GM04503 (cell line): ENCODE measurements at regions not wholly inside any gene's neighbourhood (a gene's known extent, or its start where the extent isn't known, plus 50 kb on each side); places are given as distances from the start of the nearest gene placed in this dataset.
A peak's percentile ranks its signal among the peaks of the same experiment; 100 is the strongest.

Source experiments
- DNase-seq: peaks from one replicate; pipeline ENCODE4 v3.0.0-alpha.2; 2012; ENCODE audit warnings: low read depth

GRCh38 chr7:17236171-17236570 is 62.3 kb upstream of the AHR start:
- DNase-seq: no peak

DNA sequence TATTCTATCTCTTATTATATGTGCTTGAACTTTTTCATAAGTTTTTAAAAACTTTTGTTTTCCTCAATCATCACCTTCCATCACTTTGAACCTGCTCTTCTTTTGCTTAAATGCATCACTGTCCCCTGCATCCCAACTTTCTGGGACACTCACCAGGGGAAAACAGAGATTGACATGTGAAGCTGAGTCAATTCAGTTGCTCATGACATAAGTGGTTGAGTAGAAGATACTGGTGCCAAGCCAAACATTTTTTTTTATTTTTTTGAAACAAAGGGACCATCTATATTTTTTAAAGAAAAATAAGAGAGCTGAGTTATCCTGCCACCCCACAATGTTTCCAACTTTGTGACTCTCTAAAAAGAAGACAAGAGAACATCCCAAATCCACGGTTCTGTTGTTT is 61.8 kb upstream of the AHR start:
- DNase-seq: no peak

DNA sequence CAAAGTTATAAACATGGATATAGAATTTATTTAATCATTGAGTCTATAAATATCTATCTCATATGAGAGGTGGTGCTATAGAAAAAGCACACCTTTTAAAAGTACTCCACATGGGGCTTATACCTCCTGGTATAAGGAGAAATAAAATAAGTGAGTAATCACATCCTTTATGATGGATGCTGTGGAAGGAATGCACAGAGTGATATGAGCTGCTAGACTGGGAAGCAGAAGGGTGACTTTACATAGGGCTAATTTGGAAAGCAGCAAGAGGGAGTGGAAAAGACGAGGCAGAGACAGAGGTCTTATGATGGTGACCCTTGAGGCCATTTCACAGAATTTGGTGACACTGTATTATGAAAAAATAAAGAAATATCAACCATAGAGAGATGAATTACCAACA is 59.4 kb upstream of the AHR start:
- DNase-seq: no peak

- peak; percentile 21 for DNase-seq
Observed at GRCh38 chr7:17239683-17240521, 58.5 kb upstream of the AHR start.

DNA sequence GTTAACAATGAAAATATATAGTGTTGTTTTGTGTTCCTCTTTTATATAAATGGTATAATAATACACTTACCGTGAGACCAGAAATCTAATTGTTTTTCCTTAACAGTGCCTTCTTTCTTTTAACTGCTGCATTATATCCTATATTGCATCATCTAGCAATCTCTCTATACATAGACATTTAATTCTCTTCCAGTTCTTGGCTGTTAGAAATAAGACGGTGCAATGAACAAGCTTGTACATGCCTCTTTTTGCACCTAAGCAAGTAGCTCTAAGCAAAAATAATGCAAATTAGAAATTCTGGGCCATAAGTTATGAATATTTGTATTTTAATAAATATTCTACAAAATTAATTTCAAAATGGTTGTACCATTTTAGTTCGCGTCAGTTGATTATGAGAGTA is 55.9 kb upstream of the AHR start:
- DNase-seq: no peak

GRCh38 chr7:17244786-17245185 is 53.7 kb upstream of the AHR start:
- DNase-seq: no peak

DNA sequence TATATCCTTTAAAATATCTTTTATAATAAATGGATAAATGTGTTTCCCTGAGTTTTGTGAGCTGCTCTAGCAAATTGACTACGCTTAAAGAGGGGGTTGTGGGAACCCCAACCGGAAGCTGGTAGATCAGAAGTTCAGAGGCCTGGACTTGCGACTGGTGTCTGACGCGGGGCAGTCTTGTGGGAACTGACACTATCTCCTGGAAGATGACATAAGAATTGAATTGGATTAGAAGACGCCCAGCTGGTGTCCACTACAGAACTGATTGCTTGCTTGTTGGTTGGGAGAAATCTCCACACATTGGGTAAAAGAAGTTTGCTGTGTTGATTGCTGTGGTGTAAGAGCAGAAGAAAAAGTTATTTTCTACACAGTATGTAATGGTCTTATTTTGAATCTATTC is 51.1 kb upstream of the AHR start:
- DNase-seq: no peak

DNA sequence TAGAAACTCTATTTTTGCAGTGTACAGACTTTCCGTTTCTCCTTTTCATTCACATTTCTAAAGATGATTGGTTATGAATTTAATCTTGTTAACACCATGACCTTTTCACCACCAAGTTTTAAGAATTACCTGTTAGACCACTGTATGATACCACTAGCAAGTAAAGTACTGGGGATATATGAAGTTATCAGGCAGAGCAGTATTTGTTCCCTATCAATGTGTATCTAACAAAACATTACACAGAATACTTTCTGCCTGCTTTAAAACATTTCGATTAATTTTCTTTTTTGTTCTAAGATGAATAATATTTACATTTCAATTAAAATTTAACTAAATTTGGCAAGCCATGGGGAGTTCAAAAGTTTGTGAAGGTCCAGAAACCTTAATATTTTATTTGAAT is 49.9 kb upstream of the AHR start:
- no peak for DNase-seq
